ENCODE measurements at regions not wholly inside any gene's neighbourhood (a gene's known extent, or its start where the extent isn't known, plus 50 kb on each side); places are given as distances from the start of the nearest gene placed in this dataset.
"Not testable (repeated sequence)": the region's sequence is repeated elsewhere in the genome, so short reads cannot be mapped to it uniquely, and the experiment has no call there.

DNA sequence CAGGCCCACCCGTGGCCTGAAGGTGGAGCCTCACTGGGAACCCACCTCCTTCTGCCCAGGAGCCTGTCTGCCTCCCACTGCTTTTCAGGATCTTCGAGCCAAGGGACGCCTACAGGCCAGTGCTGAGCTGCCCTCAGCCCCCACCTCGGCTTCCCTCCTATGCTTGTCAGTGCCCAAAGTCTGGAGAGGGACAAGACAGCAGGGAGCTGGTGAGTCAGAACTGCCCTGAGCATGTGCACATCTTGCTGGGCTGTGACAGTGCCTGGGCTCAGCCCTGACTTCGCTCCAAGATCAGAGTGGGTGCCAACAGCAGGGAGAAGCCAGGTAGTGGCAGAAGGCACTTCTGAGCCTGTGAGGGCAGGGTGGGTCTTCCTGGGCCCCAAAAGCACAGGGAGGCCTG lies 286.8 kb downstream of the AEBP2 start:
- DNase-seq, result no peak

- DNase-seq, result no peak
Observed at GRCh38 chr12:19726592-19726991, 287.3 kb downstream of the AEBP2 start.

GRCh38 chr12:19737019-19737418 lies 297.7 kb downstream of the AEBP2 start:
- no peak for DNase-seq

GRCh38 chr12:19739195-19739776 lies 300.0 kb downstream of the AEBP2 start:
- DNase-seq, result peak; percentile 67

- DNase-seq, result no peak
Observed at GRCh38 chr12:19740472-19741131, 301.3 kb downstream of the AEBP2 start.

DNA sequence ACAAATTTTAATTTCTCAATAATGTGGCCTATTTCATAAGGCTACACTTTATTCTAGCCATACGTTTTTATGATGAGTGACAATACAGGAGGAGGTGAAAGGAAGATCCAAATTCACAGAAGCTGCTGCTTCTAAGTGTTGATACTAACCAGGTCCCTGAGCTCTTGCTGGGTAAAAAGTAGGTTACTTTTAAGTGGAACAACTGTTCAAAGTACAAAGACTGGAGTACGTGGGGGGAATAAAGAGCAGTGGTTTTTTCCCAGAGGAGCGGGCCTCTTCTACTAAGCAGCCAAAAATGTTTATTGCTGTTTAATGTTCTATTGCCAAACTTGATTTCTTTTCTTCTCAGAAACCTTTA lies 301.8 kb downstream of the AEBP2 start:
- DNase-seq, result no peak

DNA sequence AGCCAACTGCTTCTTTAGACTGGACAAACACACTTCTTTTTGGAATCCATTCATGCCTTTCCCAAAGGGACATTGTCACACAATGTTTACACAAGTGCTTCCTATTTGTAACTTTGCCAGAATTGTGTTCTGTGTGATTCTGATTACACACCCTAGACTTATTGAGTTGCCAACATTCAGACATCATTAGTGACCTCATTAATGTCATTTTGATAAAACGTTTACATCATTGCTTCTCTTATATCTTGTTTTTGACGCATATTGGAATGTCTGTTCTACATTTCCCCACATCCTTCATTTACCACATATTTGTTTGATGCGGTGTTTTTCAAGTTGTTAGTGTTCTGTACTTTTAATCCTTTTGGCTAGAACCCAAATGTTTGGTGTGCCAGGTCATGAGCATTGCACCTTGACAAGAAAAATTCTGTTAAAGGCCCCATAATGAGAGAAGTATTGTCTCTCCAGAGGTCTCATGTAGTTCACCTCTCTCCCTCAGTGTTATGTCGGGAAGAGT lies 305.5 kb downstream of the AEBP2 start:
- DNase-seq, result peak; percentile 67

DNA sequence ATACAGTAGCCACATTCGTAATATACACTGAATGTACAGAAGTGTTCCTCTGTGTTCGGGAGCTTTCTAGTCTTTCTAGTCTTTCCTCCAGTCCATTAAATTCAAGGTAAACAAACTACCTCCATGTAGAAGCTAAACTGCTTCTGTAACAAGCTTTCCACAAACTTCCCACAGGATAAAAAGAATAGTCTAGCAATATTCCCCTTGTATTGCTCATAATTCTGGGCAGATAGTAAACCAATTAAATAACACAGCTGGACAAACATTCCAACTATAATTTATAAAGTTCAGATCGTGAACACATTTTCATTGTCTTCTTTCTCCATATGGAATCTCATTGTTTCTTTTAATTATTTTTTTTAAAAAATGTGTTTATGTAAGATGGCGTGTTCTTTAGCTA lies 307.2 kb downstream of the AEBP2 start:
- no peak for DNase-seq

DNA sequence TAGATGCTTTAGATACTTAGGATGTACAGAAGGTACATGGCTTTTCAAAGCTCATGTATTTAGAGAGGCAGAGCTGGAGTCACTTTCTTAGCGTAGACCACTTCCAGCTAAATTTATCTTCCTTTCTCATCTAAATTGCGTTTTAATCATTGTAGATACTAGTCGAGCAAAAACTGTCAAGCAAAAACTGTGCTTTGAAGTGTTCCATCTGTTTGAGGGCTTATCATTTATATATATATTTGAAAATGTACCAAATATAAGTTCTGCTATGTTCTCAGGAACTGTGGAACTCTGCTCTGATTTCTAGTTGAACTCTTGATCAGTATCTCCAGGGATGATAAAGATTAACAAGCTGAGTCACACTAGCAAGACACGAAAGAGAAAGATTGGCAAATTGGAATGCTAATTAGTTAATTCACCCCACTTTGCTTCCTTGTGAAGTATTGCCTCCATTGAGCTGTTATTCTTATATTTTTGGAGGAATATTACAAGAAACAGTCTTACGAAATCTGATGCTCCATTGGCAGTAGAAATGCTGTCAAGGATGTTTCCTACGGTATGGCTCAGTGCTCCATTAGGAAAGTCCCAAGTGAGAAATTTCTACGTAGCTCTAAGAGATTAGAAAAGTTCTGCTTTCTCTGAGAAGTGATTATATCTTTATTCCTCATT lies 310.7 kb downstream of the AEBP2 start:
- DNase-seq, result no peak

DNA sequence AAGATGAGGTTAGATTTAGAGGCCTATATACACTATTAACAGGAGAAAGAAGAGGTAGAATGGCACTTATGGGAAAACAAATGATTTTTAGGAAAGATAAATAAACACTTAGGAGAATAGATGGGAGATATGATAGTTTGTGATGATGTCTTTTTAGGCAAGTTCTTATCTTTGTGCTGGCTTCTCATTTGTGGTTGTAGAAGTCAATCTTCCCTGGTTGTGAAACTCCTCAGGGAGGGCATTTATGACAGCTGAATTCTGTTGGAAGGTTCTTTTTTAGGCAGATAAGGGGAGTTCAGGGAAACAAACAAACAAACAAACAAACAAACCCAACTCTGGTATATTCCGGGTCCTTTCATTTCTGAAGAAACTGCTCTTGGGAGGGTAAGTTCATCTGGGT lies 311.8 kb downstream of the AEBP2 start:
- no peak for DNase-seq

GRCh38 chr12:19752712-19753111 lies 313.4 kb downstream of the AEBP2 start:
- DNase-seq, result no peak

DNA sequence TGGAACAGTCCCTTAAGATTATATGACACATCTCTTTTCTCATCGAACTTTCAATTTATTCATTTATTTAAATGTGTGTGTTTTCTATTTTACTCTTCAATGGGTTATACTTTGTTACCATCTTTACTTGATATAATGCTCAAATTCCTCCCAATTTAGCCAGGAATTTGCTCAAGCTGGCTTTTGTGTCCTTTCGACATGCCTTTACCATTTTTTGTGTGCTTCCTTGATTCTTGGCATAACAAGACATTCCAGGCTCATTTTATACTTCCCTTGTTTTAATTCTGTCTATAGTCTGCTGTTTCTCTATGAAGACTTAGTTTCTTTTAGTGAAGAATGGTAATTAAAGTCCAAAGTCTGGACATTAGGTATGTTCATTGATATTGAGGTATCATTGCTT lies 315.8 kb downstream of the AEBP2 start:
- DNase-seq, result no peak

DNA sequence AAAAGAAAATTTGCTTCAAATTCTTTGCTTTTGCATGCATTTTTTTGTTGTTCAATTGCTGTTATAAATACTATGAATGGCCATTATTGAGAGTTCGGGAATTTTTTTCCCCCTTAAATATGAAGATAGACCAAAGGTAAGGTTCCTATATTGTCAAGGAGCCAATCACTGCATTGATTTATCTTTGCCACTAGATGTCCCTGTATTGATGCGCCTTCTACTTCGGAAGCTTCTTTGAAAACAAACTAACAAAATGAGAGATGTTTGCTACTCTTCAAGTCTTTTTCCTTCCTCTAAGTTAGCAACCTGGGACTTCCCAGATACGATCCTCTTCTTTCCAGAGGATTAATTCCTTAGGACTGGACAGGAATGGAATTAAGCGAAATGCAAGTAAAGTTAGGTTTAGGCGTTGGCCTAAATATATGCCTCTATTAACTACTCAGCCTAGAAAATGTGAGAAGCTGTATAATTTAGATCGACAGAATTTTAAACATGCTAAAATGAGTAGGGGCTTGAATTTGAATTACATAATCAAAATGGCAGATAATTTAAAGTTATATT lies 318.1 kb downstream of the AEBP2 start:
- DNase-seq, result peak; percentile 68

DNA sequence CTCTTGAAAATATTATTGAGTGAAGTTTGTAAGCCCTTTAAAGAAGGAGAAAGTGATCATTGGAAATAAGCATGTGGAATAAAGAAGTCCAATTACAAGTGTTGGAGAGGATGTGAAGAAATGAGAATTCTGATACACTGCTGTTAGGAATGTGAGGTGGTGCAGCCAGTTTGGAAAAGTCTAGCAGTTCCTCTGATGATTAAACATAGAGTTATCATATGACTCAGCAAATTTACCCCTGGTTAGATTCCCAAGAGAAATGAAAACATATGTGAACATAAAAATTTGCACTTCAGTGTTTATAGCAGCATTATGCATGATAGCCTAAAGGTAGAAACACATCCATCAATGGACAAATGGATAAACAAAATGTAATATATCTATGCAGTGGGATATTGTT lies 319.9 kb downstream of the AEBP2 start:
- DNase-seq, result peak; percentile 30

DNA sequence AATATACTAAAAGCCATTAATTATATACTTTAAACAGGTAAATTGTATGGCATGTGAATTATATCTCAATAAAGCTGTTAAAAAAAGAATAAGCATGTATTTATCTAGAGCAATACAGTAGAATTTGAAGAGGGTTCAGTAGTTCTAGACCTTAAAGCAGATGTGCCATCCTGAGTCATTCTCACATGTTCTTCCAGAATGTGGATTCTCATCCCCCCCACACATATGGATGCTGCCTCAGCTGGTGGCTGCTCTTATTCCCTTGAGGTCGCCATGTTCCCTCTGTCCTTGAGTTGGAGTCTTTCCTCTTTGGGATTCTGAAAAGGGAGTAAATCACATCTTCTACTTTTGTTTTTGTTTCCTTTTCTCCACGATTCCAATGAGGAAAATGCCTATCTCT lies 321.3 kb downstream of the AEBP2 start:
- DNase-seq, result peak; percentile 18

DNA sequence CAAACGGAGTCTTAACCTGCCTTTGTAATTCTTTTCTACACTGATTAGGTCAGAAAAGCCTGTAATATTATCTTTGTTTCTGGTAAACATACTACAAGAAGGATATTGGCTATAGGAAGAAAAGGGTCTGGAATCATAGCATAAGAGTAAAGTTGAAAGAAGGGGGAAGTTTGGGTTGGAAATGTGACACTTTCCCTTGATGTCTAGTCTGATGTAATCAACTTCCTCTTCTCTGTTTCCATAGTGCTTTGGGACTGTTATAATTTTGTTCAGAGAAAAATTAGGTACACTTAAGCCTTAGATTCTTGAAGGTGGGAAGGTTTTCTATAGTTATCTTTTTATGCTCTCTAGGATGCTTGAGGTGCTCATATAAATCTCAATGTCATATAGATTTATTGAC lies 322.2 kb downstream of the AEBP2 start:
- DNase-seq, result no peak

GRCh38 chr12:19763488-19763887 lies 324.2 kb downstream of the AEBP2 start:
- no peak for DNase-seq

GRCh38 chr12:19764408-19764807 lies 325.1 kb downstream of the AEBP2 start:
- DNase-seq, result no peak

- DNase-seq, result no peak
Observed at GRCh38 chr12:19771858-19772257, 332.6 kb downstream of the AEBP2 start.

DNA sequence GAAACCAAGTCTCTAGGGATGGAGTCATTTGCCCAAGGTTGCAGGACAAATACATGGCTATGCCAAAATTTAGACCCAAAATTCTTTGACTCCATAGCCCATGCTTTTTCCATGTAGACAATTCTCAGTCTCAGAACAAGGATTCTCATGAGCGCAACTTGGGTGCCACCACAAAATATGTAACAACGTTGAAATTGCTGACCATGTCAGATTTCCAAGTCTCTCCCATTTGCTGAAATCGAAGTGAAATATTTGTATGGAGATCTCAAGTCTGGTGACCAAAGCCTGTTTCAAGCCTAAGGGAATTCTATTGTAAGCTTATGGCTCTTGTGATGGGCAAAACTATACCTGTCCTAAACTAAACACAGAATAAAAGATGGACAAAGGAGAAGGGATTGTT lies 333.5 kb downstream of the AEBP2 start:
- no peak for DNase-seq

GRCh38 chr12:19775241-19775640 lies 335.9 kb downstream of the AEBP2 start:
- no peak for DNase-seq

GRCh38 chr12:19775976-19776375 lies 336.7 kb downstream of the AEBP2 start:
- not testable (repeated sequence) for DNase-seq

DNA sequence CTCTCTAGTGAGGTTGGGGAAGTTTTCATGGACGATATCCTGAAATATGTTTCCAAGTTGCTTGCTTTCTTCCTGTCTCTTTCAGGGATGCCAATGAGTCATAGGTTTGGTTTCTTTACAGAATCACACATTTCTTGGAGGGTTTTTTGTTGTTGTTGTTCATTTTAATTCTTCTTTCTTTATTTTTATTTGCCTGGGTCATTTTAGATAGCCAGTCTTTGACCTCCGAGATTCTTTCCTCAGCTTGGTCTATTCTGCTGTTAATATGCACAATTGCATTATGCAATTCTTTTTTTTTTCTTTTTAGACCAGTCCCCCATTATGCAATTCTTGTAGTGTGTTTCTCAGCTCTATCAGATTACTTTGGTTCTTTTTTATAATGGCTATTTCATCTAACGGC lies 338.9 kb downstream of the AEBP2 start:
- no peak for DNase-seq

- no peak for DNase-seq
Observed at GRCh38 chr12:19778797-19779196, 339.5 kb downstream of the AEBP2 start.
